Spleen (tissue), 11 donors: ENCODE measurements at regions not wholly inside any gene's neighbourhood (a gene's known extent, or its start where the extent isn't known, plus 50 kb on each side); places are given as distances from the start of the nearest gene placed in this dataset.
A peak's percentile ranks its signal among the peaks of the same experiment; 100 is the strongest.
"Not testable (repeated sequence)": the region's sequence is repeated elsewhere in the genome, so short reads cannot be mapped to it uniquely, and the experiment has no call there.

Source experiments
- DNase-seq: peaks from one replicate; pipeline ENCODE4 v3.0.0-alpha.2; 2020
- H3K27ac ChIP-seq, 8 donors: fragments of 200-600 bp; sonication (generic) in 7 of 8; 1 replicate in 4 of 8; 2 replicates in 4 of 8; pipeline versions ENCODE4 v1.5.0 to v1.8.0; 2016 to 2021; ENCODE audit warnings: inconsistent platforms in 4 of 8, mild to moderate bottlenecking in 4 of 8, moderate library complexity in 1 of 8
- H3K27me3 ChIP-seq, 7 donors: fragments of 200-600 bp; sonication (generic) in 6 of 7; replicated peaks in 1 of 7; 1 replicate in 4 of 7; 2 replicates in 3 of 7; pipeline versions ENCODE4 v1.5.0 to v1.8.0; 2016 to 2021; ENCODE audit warnings: inconsistent platforms in 3 of 7, mild to moderate bottlenecking in 1 of 7
- H3K36me3 ChIP-seq, 6 donors: fragments of 200-600 bp; sonication (generic) in 5 of 6; 1 replicate in 4 of 6; 2 replicates in 2 of 6; pipeline versions ENCODE4 v1.5.0 to v1.8.0; 2016 to 2021; ENCODE audit warnings: inconsistent platforms in 2 of 6
- H3K4me1 ChIP-seq, 6 donors: fragments of 200-600 bp; sonication (generic) in 5 of 6; 1 replicate in 3 of 6; 2 replicates in 3 of 6; pipeline versions ENCODE4 v1.5.0 to v1.8.0; 2016 to 2021; ENCODE audit warnings: inconsistent platforms in 3 of 6
- H3K4me3 ChIP-seq, 8 donors: fragments of 200-600 bp; sonication (generic) in 7 of 8; 1 replicate in 4 of 8; 2 replicates in 4 of 8; pipeline versions ENCODE4 v1.5.0 to v1.8.0; 2016 to 2021; ENCODE audit warnings: inconsistent platforms in 4 of 8, mild to moderate bottlenecking in 4 of 8, moderate library complexity in 2 of 8
- H3K9me3 ChIP-seq, 8 donors: fragments of 200-600 bp; sonication (generic) in 7 of 8; 1 replicate in 4 of 8; 2 replicates in 4 of 8; pipeline versions ENCODE4 v1.5.0 to v1.8.0; 2016 to 2021; ENCODE audit warnings: inconsistent platforms in 4 of 8
- WGBS, 5 donors: extraction: QIAGEN DNeasy Blood & Tissue Kit in 3 of 5; methylation state at CpG; one replicate each; pipeline versions ENCODE4 v1.1.5 to v1.1.7; 2013 to 2018; 5-methylcytosine and 5-hydroxymethylcytosine counted together
- intact Hi-C: fragments of 100-400 bp; cut with DNase I; formaldehyde crosslinking; loops from one replicate; pipeline ENCODE4 v1.15.0; 2023; ENCODE audit warnings: low total_unique reads
- donor health status: healthy with polysubstance abuse.
- donor health status: DM: no; HTN: no; CAD: no; lungs with moderate emphysema.
- donor health status: DM: no; HTN: no; CAD: no.
- donor health status: Bipolar disorder and iron deficiency.
- donor health status: healthy.
- donor health status: DM: no; HTN: no; CAD: no.
- donor health status: DM: yes; HTN: yes; CAD: no.

GRCh38 chr7:70207-70606, 122.2 kb upstream of the FAM20C start:
- intact Hi-C loops, H3K27me3 ChIP-seq, H3K27ac ChIP-seq, H3K4me1 ChIP-seq, H3K36me3 ChIP-seq, H3K4me3 ChIP-seq, H3K9me3 ChIP-seq: not testable (repeated sequence)
- peak; percentile 21 for DNase-seq
- WGBS, 5 donors, result 65 to 81% (median 76%) methylated on average over 3 of the region's 4 CpGs

GRCh38 chr7:70989-71388, 121.4 kb upstream of the FAM20C start:
- H3K27me3 ChIP-seq, H3K9me3 ChIP-seq, intact Hi-C loops, H3K4me3 ChIP-seq, H3K4me1 ChIP-seq, H3K27ac ChIP-seq, H3K36me3 ChIP-seq: not testable (repeated sequence)
- peak; percentile 6 for DNase-seq
- WGBS, 5 donors, result 38 to 75% (median 59%) methylated on average over 6 to 7 of the region's 7 CpGs

GRCh38 chr7:72266-73057, 119.9 kb upstream of the FAM20C start:
- 77 to 92% (median 83%) methylated on average over 12 to 17 of the region's 17 CpGs for WGBS, 5 donors
- H3K27ac ChIP-seq, H3K9me3 ChIP-seq, H3K4me3 ChIP-seq, intact Hi-C loops, DNase-seq, H3K27me3 ChIP-seq, H3K4me1 ChIP-seq, H3K36me3 ChIP-seq: not testable (repeated sequence)

- H3K4me1 ChIP-seq, H3K9me3 ChIP-seq, H3K27me3 ChIP-seq, H3K36me3 ChIP-seq, DNase-seq, H3K4me3 ChIP-seq, H3K27ac ChIP-seq, intact Hi-C loops: not testable (repeated sequence)
- 80 to 100% (median 94%) methylated on average over 1 of the region's 5 CpGs; no CpG with 5 or more reads in 1 of the 5 donors for WGBS, 5 donors
These were observed 119.4 kb upstream of the FAM20C start for GRCh38 chr7:73058-73331.

- H3K4me3 ChIP-seq, DNase-seq: not testable (repeated sequence)
- 27 to 53% (median 47%) methylated on average over 3 to 4 of the region's 4 CpGs for WGBS, 5 donors
These were observed 118.3 kb upstream of the FAM20C start for GRCh38 chr7:74008-74540.

GRCh38 chr7:75511-75910, 116.9 kb upstream of the FAM20C start:
- intact Hi-C loops, H3K4me3 ChIP-seq, H3K4me1 ChIP-seq, H3K27me3 ChIP-seq, H3K27ac ChIP-seq, H3K9me3 ChIP-seq, H3K36me3 ChIP-seq, DNase-seq: not testable (repeated sequence)
- WGBS, 5 donors, result 68 to 83% (median 80%) methylated on average over 13 of the region's 13 CpGs

More at GRCh38 chr7:74008-74540, 118.3 kb upstream of the FAM20C start:
- H3K36me3 ChIP-seq, H3K27ac ChIP-seq, H3K27me3 ChIP-seq, H3K9me3 ChIP-seq, intact Hi-C loops, H3K4me1 ChIP-seq: not testable (repeated sequence)

- H3K9me3 ChIP-seq, intact Hi-C loops, H3K27ac ChIP-seq, H3K4me3 ChIP-seq, H3K4me1 ChIP-seq, H3K36me3 ChIP-seq, DNase-seq, H3K27me3 ChIP-seq: not testable (repeated sequence)
- WGBS, 5 donors, result 71% methylated on average over 8 of the region's 11 CpGs; no CpG with 5 or more reads in 4 of the 5 donors
These were observed 116.2 kb upstream of the FAM20C start for GRCh38 chr7:76202-76601.

- H3K4me1 ChIP-seq, H3K36me3 ChIP-seq, H3K9me3 ChIP-seq, DNase-seq, H3K4me3 ChIP-seq, H3K27me3 ChIP-seq, intact Hi-C loops, H3K27ac ChIP-seq: not testable (repeated sequence)
- 42 to 56% (median 49%) methylated on average over 7 to 9 of the region's 11 CpGs for WGBS, 5 donors
These were observed 115.5 kb upstream of the FAM20C start for GRCh38 chr7:76829-77395.

GRCh38 chr7:78862-79261, 113.5 kb upstream of the FAM20C start:
- H3K4me1 ChIP-seq, DNase-seq, H3K4me3 ChIP-seq, H3K36me3 ChIP-seq, intact Hi-C loops, H3K9me3 ChIP-seq, H3K27ac ChIP-seq: not testable (repeated sequence)
- WGBS, 5 donors, result 83 to 96% (median 91%) methylated on average over 5 to 7 of the region's 7 CpGs
- H3K27me3 ChIP-seq, result peaks cover 0 to 18% (median 0%) of the 10 kb centered on the region in 7 donors

GRCh38 chr7:79400-80055, 112.8 kb upstream of the FAM20C start:
- intact Hi-C loops, H3K36me3 ChIP-seq, H3K9me3 ChIP-seq, H3K4me1 ChIP-seq, H3K4me3 ChIP-seq, H3K27ac ChIP-seq: not testable (repeated sequence)
- WGBS, 5 donors, result 67 to 83% (median 73%) methylated on average over 5 to 14 of the region's 15 CpGs
- H3K27me3 ChIP-seq, result peaks cover 0 to 21% (median 0%) of the 10 kb centered on the region in 7 donors
- peak; percentile 44 for DNase-seq
